Fibroblast of mammary gland (primary cell): ENCODE measurements at regions not wholly inside any gene's neighbourhood (a gene's known extent, or its start where the extent isn't known, plus 50 kb on each side); places are given as distances from the start of the nearest gene placed in this dataset.
"Not testable (repeated sequence)": the region's sequence is repeated elsewhere in the genome, so short reads cannot be mapped to it uniquely, and the experiment has no call there.

Experiments used
- DNase-seq: peaks from one replicate; pipeline ENCODE4 v3.0.0-alpha.2; 2010; ENCODE audit warnings: low read depth
- H3K4me3 ChIP-seq: 2 replicates; pipeline ENCODE4 v1.5.1; 2011; ENCODE audit warnings: low read depth, mild to moderate bottlenecking, low read length, moderate library complexity; ENCODE audit not compliant: control insufficient read depth
- TF ChIP-seq, protein P1 (sequence below): conservative IDR thresholded peaks from 2 replicates; pipeline ENCODE4 v1.5.1; 2011; ENCODE audit warnings: low read depth, low read length, inconsistent platforms; ENCODE audit not compliant: control insufficient read depth, insufficient read depth

DNA sequence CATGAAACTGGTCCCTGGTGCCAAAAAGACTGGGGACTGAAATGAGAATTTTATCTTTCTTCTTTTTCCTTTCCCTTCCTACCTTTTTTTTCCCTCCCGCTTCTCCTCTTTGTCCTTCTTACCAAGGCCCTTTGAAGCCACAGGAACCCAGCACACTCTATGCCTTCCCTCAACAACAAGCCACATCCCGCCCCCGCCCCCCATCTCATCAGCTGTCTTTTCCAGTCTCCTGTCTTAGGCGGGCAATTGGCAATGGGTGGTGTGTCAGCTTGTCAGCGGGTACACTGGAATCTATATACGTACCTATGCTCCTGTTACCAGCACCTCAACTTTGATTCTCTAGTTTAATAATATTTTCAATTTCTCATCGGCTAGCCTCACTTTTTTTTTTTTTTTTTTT, 56.3 kb upstream of the CHD2 start:
- H3K4me3 ChIP-seq: no peak overlapping the region
- TF ChIP-seq, protein P1, sequence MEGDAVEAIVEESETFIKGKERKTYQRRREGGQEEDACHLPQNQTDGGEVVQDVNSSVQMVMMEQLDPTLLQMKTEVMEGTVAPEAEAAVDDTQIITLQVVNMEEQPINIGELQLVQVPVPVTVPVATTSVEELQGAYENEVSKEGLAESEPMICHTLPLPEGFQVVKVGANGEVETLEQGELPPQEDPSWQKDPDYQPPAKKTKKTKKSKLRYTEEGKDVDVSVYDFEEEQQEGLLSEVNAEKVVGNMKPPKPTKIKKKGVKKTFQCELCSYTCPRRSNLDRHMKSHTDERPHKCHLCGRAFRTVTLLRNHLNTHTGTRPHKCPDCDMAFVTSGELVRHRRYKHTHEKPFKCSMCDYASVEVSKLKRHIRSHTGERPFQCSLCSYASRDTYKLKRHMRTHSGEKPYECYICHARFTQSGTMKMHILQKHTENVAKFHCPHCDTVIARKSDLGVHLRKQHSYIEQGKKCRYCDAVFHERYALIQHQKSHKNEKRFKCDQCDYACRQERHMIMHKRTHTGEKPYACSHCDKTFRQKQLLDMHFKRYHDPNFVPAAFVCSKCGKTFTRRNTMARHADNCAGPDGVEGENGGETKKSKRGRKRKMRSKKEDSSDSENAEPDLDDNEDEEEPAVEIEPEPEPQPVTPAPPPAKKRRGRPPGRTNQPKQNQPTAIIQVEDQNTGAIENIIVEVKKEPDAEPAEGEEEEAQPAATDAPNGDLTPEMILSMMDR: no peak
- DNase-seq: no peak

DNA sequence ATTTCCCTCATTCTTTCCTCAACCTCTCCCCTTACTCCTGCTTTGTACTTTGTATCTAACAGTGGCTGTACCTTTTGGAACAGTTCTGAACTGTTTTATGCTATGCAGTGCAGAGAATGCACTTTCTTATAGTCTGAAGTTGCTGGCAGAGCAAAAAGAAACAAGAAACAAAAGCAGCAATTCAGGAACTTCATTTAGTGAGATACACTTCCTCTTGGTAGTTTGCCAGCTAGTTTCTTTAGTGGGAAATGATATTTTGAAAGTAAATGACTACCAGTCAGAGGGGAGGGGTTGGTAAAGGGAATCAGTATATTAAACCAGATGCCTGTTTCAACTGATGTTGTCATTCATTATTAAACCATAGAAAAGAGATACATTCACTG, 55.0 kb upstream of the CHD2 start:
- TF ChIP-seq, protein P1: no peak
- no peak overlapping the region for H3K4me3 ChIP-seq
- peak; percentile 64 for DNase-seq

DNA sequence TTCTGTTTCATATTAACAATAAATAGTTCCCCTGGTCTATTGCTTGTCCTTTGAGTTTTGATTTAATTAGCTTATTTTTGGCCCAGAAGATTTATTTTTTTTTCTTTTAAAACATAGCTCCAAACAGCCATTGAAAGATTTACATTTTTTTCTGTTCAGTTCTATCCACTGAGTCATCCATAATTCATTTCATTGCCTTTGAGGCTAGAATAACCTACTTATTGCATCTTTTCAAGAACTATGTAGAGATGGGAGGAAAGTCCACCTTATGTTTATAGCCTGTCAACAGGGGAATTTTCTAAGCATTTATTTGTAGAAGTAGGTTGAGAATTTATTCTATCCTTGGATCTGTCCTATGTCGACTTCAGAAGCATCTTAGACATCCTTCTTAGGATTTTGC, 53.4 kb upstream of the CHD2 start:
- peak; percentile 78 for DNase-seq
- no peak overlapping the region for H3K4me3 ChIP-seq
- TF ChIP-seq, protein P1: no peak

DNA sequence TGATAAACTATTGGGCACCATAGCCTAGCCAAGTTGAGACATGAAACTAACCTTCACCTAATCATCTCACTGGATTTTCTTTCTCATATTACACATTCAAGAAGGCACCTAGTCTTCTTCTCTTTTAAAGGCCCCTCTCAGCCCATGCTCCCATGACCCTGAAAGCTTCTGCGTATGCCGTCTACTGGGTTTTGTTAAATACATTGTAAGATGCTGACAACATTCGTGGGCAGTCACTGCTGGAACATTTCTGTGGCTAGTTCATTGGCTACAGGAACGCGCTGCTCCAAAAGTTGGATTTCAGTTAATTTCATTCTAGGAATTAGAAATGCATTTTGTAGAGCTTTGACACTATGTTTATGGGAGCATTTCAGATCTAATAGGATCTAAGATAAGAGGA, 52.3 kb upstream of the CHD2 start:
- DNase-seq: peak; percentile 26
- TF ChIP-seq, protein P1: no peak
- no peak overlapping the region for H3K4me3 ChIP-seq

DNA sequence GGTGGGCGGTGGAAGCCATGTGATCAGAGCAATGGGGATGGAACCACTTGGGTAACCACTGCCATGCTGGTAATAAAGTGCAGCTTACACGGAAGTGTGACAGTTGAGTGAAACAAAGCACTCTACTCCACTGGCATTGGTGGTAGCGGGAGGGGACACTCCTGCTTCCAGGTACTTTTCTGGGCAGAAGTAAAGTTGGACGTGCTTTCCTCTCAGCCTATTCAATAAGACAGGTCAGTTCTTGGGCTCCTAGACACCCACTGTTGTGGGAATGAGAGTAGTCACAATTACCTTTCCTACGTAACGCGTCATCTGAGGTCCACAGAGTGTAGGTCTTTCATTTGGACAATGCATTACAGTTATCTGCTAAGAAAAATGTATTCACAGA, 51.7 kb upstream of the CHD2 start:
- DNase-seq: no peak
- H3K4me3 ChIP-seq: no peak overlapping the region
- TF ChIP-seq, protein P1: no peak

DNA sequence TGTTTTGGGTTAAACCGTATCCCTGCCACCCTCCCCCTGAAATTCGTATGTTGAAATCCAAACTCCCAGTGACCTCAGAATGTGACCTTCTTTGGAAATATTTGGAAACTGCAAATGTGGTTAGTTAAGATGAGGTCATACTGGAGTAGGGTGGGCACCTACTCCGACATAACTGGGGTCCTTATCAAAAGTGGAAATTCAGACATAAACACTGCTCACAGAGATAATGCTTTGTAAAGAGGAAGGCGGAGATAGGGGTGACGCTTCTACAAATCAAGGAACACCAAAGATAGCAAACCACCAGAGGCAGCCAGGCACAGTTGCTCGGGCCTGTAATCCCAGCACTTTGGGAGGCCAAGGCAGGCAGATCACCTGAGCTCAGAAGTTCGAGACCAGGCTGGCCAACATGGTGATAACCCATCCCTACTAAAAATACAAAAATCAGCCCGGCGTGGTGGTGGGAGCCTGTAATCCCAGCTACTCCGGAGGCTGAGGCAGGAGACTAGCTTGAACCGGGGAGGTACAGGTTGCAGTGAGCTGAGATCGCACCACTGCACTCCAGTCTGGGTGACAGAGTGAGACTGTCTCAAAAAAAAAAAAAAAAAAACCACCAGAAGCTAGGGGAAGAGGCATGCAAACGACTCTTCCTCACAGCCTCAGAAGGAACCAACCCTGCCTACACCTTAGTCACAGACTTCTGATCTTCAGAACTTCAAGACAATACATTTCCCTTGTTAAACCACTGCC, 51.1 kb upstream of the CHD2 start:
- H3K4me3 ChIP-seq: no peak overlapping the region
- TF ChIP-seq, protein P1: no peak
- peak; percentile 82 for DNase-seq

DNA sequence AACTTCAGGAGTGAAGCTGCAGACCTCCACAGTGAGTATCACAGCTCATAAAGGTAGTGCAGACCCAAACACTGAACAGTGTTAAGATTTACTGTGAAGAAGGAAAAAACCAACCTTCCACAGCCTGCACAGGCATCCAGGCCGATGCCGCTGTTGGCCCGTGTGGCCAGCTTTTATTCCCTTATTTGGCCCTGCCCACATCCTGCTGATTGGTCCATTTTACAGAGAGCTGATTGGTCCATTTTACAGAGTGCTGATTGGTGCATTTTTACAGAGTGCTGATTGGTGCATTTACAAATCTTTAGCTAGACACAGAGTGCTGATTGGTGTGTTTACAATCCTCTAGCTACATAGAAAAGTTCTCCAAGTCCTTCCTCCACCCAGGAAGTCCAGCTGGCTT, 49.9 kb upstream of the CHD2 start:
- DNase-seq, H3K4me3 ChIP-seq: not testable (repeated sequence)
